ENCODE measurements at regions not wholly inside any gene's neighbourhood (a gene's known extent, or its start where the extent isn't known, plus 50 kb on each side); places are given as distances from the start of the nearest gene placed in this dataset.

- Histone ChIP-seq H3K9me2 (ENCODE audit: insufficient read depth) (0 out of 2 replicates have a peak, but pooled peaks cover 2% of the 10 kb centered on the region), H3K4me1 (ENCODE audit: insufficient read depth) (peaks cover 6% of the 10 kb centered on the region), H3K4me2 (no peak overlapping the region), H3K36me3 (ENCODE audit: insufficient read depth) (no peaks in the 10 kb centered on the region), H3K27me3 (ENCODE audit: insufficient read depth) (no peaks in the 10 kb centered on the region), H3K27ac (ENCODE audit: low read depth) (no peak overlapping the region), H3K4me3 (no peak overlapping the region), H3F3A (replicated peaks; ENCODE audit: low read depth) (no peaks in the 10 kb centered on the region), H3K79me2 (replicated peaks; ENCODE audit: insufficient read depth) (no peaks in the 10 kb centered on the region), H2AFZ (no peak overlapping the region), H4K20me1 (replicated peaks; ENCODE audit: insufficient read depth) (no peaks in the 10 kb centered on the region)
- Mint-ChIP-seq H3K9me3 (no peaks in the 10 kb centered on the region), H3K27ac (no peak overlapping the region), H3K4me1 (peaks cover 9% of the 10 kb centered on the region), H3K27me3 (ENCODE audit: insufficient read depth, low read depth, poor library complexity) (peaks cover 6% of the 10 kb centered on the region), H3K36me3 (ENCODE audit: low read depth) (no peaks in the 10 kb centered on the region), H3K4me3 (no peak overlapping the region)
- ATAC-seq (no peak), DNase-seq (ENCODE audit: low spot score) (no peak)
- no peak for TF ChIP-seq EZH2 (IDR thresholded peaks at IDR 0.05; ENCODE audit: low read depth, unreplicated experiment)
- TF ChIP-seq ZNF114 (CRISPR knock-in tag; IDR thresholded peaks at IDR 0.05), result no peak
- TF ChIP-seq JUNB (IDR thresholded peaks at IDR 0.05; ENCODE audit: unreplicated experiment), result no peak
- no peak for TF ChIP-seq CREB1 (CRISPR knock-in tag; IDR thresholded peaks at IDR 0.05; ENCODE audit: low read depth)
- TF ChIP-seq, protein P1, sequence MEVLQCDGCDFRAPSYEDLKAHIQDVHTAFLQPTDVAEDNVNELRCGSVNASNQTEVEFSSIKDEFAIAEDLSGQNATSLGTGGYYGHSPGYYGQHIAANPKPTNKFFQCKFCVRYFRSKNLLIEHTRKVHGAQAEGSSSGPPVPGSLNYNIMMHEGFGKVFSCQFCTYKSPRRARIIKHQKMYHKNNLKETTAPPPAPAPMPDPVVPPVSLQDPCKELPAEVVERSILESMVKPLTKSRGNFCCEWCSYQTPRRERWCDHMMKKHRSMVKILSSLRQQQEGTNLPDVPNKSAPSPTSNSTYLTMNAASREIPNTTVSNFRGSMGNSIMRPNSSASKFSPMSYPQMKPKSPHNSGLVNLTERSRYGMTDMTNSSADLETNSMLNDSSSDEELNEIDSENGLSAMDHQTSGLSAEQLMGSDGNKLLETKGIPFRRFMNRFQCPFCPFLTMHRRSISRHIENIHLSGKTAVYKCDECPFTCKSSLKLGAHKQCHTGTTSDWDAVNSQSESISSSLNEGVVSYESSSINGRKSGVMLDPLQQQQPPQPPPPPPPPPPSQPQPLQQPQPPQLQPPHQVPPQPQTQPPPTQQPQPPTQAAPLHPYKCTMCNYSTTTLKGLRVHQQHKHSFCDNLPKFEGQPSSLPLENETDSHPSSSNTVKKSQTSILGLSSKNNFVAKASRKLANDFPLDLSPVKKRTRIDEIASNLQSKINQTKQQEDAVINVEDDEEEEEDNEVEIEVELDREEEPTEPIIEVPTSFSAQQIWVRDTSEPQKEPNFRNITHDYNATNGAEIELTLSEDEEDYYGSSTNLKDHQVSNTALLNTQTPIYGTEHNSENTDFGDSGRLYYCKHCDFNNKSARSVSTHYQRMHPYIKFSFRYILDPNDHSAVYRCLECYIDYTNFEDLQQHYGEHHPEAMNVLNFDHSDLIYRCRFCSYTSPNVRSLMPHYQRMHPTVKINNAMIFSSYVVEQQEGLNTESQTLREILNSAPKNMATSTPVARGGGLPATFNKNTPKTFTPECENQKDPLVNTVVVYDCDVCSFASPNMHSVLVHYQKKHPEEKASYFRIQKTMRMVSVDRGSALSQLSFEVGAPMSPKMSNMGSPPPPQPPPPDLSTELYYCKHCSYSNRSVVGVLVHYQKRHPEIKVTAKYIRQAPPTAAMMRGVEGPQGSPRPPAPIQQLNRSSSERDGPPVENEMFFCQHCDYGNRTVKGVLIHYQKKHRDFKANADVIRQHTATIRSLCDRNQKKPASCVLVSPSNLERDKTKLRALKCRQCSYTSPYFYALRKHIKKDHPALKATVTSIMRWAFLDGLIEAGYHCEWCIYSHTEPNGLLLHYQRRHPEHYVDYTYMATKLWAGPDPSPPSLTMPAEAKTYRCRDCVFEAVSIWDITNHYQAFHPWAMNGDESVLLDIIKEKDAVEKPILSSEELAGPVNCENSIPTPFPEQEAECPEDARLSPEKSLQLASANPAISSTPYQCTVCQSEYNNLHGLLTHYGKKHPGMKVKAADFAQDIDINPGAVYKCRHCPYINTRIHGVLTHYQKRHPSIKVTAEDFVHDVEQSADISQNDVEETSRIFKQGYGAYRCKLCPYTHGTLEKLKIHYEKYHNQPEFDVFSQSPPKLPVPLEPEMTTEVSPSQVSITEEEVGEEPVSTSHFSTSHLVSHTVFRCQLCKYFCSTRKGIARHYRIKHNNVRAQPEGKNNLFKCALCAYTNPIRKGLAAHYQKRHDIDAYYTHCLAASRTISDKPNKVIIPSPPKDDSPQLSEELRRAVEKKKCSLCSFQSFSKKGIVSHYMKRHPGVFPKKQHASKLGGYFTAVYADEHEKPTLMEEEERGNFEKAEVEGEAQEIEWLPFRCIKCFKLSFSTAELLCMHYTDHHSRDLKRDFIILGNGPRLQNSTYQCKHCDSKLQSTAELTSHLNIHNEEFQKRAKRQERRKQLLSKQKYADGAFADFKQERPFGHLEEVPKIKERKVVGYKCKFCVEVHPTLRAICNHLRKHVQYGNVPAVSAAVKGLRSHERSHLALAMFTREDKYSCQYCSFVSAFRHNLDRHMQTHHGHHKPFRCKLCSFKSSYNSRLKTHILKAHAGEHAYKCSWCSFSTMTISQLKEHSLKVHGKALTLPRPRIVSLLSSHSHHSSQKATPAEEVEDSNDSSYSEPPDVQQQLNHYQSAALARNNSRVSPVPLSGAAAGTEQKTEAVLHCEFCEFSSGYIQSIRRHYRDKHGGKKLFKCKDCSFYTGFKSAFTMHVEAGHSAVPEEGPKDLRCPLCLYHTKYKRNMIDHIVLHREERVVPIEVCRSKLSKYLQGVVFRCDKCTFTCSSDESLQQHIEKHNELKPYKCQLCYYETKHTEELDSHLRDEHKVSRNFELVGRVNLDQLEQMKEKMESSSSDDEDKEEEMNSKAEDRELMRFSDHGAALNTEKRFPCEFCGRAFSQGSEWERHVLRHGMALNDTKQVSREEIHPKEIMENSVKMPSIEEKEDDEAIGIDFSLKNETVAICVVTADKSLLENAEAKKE (CRISPR knock-in tag; IDR thresholded peaks at IDR 0.05), result no peak
- no peak for TF ChIP-seq STAT1 (IDR thresholded peaks at IDR 0.05; ENCODE audit: unreplicated experiment)
- no peak for TF ChIP-seq REST (IDR thresholded peaks at IDR 0.05; ENCODE audit: unreplicated experiment)
These were observed 78.4 kb downstream of the KCTD15 start for GRCh38 chr19:33875071-33875470.

Measured in GM23338 (cell line).